KOPT-K1 (cell line): ENCODE measurements at regions not wholly inside any gene's neighbourhood (a gene's known extent, or its start where the extent isn't known, plus 50 kb on each side); places are given as distances from the start of the nearest gene placed in this dataset.

Experiments used
- H3K27ac ChIP-seq: fragments of 200-600 bp; sonication (generic); 2 replicates; pipeline ENCODE4 v1.5.1; 2016; ENCODE audit warnings: antibody characterized with exemption, mild to moderate bottlenecking, low read depth, low read length; ENCODE audit not compliant: poor library complexity, severe bottlenecking
- H3K36me3 ChIP-seq: fragments of 200-600 bp; sonication (generic); 2 replicates; pipeline ENCODE4 v1.5.1; 2017; ENCODE audit warnings: antibody characterized with exemption, mild to moderate bottlenecking, low read length, moderate library complexity; ENCODE audit not compliant: insufficient read depth
- H3K9me3 ChIP-seq: fragments of 200-600 bp; sonication (generic); 2 replicates; pipeline ENCODE4 v1.5.1; 2017; ENCODE audit warnings: antibody characterized with exemption, low read length, mild to moderate bottlenecking; ENCODE audit not compliant: insufficient read depth, poor library complexity, severe bottlenecking

- H3K9me3 ChIP-seq: no peaks in the 10 kb centered on the region
- H3K36me3 ChIP-seq: no peaks in the 10 kb centered on the region
- no peak overlapping the region for H3K27ac ChIP-seq
Measured at GRCh38 chr5:20601678-20602100, 613.7 kb upstream of the CDH18 start.

- Histone ChIP-seq H3K27ac (no peak overlapping the region), H3K36me3 (no peaks in the 10 kb centered on the region), H3K9me3 (no peaks in the 10 kb centered on the region)
Measured at GRCh38 chr5:20590356-20590755, 602.4 kb upstream of the CDH18 start.

- Histone ChIP-seq H3K36me3 (no peaks in the 10 kb centered on the region), H3K27ac (no peak overlapping the region), H3K9me3 (no peaks in the 10 kb centered on the region)
Measured at GRCh38 chr5:20575571-20575970, 587.6 kb upstream of the CDH18 start.

- H3K27ac ChIP-seq: no peak overlapping the region
- no peaks in the 10 kb centered on the region for H3K36me3 ChIP-seq
- H3K9me3 ChIP-seq: no peaks in the 10 kb centered on the region
Measured at GRCh38 chr5:20574576-20574975, 586.6 kb upstream of the CDH18 start.

GRCh38 chr5:20572614-20573013 is 584.6 kb upstream of the CDH18 start:
- no peaks in the 10 kb centered on the region for H3K36me3 ChIP-seq
- H3K27ac ChIP-seq: no peak overlapping the region
- no peaks in the 10 kb centered on the region for H3K9me3 ChIP-seq

- H3K27ac ChIP-seq: no peak overlapping the region
Measured at GRCh38 chr5:20570486-20570885, 582.5 kb upstream of the CDH18 start.

GRCh38 chr5:20562544-20562943 is 574.5 kb upstream of the CDH18 start:
- no peaks in the 10 kb centered on the region for H3K36me3 ChIP-seq
- no peaks in the 10 kb centered on the region for H3K9me3 ChIP-seq
- H3K27ac ChIP-seq: no peak overlapping the region

More at GRCh38 chr5:20570486-20570885, 582.5 kb upstream of the CDH18 start:
- Histone ChIP-seq H3K36me3 (no peaks in the 10 kb centered on the region), H3K9me3 (no peaks in the 10 kb centered on the region)

GRCh38 chr5:20559845-20560244 is 571.8 kb upstream of the CDH18 start:
- H3K9me3 ChIP-seq: no peaks in the 10 kb centered on the region
- no peak overlapping the region for H3K27ac ChIP-seq
- no peaks in the 10 kb centered on the region for H3K36me3 ChIP-seq

- H3K36me3 ChIP-seq: no peaks in the 10 kb centered on the region
- no peaks in the 10 kb centered on the region for H3K9me3 ChIP-seq
- no peak overlapping the region for H3K27ac ChIP-seq
Measured at GRCh38 chr5:20556115-20556763, 568.2 kb upstream of the CDH18 start.

- no peaks in the 10 kb centered on the region for H3K9me3 ChIP-seq
- H3K27ac ChIP-seq: no peak overlapping the region
- H3K36me3 ChIP-seq: no peaks in the 10 kb centered on the region
Measured at GRCh38 chr5:20555034-20555433, 567.0 kb upstream of the CDH18 start.

GRCh38 chr5:20554001-20554400 is 566.0 kb upstream of the CDH18 start:
- no peaks in the 10 kb centered on the region for H3K9me3 ChIP-seq
- no peaks in the 10 kb centered on the region for H3K36me3 ChIP-seq

GRCh38 chr5:20537911-20538703 is 550.1 kb upstream of the CDH18 start:
- Histone ChIP-seq H3K36me3 (no peaks in the 10 kb centered on the region), H3K27ac (no peak overlapping the region), H3K9me3 (peaks cover 8% of the 10 kb centered on the region)

More at GRCh38 chr5:20554001-20554400, 566.0 kb upstream of the CDH18 start:
- no peak overlapping the region for H3K27ac ChIP-seq

GRCh38 chr5:20536813-20537212 is 548.8 kb upstream of the CDH18 start:
- peaks cover 8% of the 10 kb centered on the region for H3K9me3 ChIP-seq
- peak overlapping the region; percentile 62 for H3K27ac ChIP-seq

GRCh38 chr5:20536341-20536740 is 548.3 kb upstream of the CDH18 start:
- H3K36me3 ChIP-seq: no peaks in the 10 kb centered on the region
- H3K27ac ChIP-seq: peak overlapping the region; percentile 62
- peaks cover 8% of the 10 kb centered on the region for H3K9me3 ChIP-seq

More at GRCh38 chr5:20536813-20537212, 548.8 kb upstream of the CDH18 start:
- H3K36me3 ChIP-seq: no peaks in the 10 kb centered on the region

GRCh38 chr5:20528471-20528870 is 540.5 kb upstream of the CDH18 start:
- no peak overlapping the region for H3K27ac ChIP-seq
- no peaks in the 10 kb centered on the region for H3K36me3 ChIP-seq
- H3K9me3 ChIP-seq: no peaks in the 10 kb centered on the region
